ENCODE measurements at regions not wholly inside any gene's neighbourhood (a gene's known extent, or its start where the extent isn't known, plus 50 kb on each side); places are given as distances from the start of the nearest gene placed in this dataset.
"Not testable (repeated sequence)": the region's sequence is repeated elsewhere in the genome, so short reads cannot be mapped to it uniquely, and the experiment has no call there.

DNA sequence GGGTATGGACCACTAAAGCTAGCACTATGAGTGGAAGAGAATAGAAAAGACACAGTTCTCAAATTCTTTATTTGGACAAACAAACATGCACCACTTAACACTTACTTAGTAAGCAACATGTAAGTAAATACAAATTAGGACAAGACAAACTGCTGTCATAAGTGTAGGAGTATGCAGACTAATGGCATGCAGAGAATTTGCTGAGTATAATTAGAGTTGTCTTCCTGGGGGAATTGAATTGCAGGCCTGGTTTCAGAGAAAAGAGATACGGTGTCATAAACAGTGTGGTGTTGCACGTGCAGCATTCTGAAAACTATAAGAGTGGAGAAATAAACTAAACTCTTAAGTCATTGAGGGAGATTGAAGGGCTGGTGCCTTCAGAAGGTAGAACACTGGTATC lies 125.2 kb upstream of the EYA4 start:
- no peak for DNase-seq (ENCODE audit: low spot score)

DNA sequence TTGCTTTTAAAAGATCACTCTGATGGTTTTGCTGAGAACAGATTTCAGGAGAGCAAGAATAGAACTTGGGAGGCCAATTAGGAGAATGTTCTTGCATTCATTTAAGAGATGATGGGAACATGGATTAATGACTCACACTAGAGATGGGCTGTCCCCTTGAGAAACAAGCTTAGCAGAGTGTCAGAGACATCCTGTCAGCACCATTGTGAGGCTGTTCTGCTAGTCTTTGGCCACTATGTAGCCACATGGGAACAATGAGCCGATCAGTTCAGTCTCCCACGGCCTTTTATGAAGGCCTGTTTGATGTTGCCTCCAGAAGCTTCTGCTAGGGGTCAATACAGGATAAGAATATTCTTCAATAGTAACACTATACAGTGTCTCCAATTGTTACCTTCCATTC lies 113.0 kb upstream of the EYA4 start:
- DNase-seq (ENCODE audit: low spot score) = no peak

DNA sequence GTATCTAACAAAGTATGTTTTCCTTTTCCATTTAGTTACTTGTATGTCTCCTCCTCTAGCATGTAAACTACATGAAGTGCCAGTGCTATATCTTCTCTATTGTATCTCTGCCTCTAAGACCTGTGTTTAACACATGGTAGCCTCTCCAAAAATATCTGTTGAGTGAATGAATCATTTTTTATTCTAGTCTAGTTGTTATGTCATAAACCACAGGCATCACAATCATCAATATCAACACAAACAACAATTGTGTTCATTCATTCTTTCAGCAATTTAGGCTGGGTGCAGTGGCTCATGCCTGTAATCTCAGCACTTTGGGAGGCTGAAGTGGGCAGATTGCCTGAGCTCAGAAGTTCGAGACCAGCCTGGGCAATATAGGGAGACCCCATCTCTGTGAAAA lies 111.6 kb upstream of the EYA4 start:
- no peak for DNase-seq (ENCODE audit: low spot score)

DNA sequence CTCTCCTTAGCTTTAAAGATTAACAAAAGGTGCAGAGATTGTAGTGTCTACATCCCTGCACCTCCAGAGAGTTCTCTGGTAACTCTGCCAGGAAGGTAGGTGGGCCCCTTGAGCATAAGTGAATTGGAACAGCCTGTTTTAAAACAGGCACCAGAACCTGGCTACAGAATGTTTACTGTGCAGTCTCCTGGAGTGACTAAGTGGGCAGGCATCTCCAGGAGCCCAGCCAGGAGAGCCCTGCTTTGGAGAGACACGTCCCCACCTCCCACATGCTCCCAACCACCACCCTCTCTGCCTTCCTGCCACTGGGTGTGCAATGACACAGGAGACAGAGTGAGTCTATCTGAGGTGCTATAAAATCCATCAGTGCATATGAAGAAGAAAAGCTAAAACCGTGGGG lies 110.3 kb upstream of the EYA4 start:
- no peak for DNase-seq (ENCODE audit: low spot score)

DNA sequence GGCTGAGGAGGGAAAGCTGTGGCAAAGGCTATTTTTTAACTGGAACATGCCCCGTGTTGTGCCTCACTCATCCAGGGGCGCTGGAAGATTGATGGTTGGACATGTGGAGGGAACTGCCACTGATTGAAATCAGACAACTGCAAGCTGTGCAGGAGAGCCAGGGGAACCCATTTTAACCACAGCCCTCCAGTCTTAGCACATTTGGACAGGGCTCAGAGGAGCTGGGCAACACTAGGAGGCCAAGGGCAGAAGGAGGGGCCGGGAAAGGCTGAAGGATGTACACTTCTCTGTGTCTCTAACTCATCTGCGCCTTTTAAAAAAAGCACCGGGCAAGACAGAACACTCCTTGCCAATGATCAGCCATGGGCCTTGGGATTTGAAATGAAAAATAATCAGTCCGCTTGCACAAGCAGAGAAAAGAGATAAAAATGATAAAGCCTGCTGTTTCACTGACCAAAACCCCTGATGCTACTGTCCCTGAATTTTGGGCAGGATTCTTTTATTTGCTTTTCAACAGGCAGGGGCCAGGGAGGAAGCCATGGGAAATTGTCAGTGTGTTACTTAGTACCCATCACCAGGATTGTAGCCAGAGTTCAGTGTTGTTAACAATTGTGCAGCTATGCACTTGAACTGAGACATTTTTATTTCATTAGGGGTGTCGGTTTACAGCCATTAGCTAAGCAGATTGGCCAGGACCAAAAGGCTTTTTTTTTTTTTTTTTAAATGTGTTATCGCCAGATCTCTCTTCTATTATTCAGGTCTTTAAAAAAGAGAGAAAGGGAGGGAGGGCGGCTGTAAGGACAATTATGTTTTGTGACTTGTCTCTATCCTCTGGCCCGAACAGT lies 109.3 kb upstream of the EYA4 start:
- no peak for DNase-seq (ENCODE audit: low spot score)

DNA sequence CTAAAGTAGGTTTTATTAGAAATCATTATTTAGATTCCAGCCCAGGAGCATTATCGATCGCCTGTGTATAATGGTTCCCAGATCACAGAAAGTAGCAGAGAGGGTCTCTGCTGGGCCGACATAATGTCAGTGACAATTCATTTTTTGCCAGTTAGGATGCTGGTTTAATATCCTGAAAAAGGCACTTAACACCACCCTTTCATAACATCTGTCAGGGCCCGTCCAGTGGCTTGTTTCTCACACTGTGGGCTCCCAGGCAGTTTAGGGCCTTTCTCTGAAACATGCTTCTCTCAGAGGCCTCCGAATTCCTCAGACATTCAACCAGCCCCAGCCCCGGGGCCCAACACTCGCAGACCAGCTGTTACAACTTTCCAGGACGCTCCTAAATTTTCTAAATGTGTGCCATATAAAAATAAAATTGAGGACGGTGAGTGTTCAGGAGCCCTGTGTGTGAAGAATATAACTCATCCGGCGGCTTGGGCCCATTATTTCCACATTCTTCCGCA lies 108.6 kb upstream of the EYA4 start:
- DNase-seq (ENCODE audit: low spot score) = no peak

DNA sequence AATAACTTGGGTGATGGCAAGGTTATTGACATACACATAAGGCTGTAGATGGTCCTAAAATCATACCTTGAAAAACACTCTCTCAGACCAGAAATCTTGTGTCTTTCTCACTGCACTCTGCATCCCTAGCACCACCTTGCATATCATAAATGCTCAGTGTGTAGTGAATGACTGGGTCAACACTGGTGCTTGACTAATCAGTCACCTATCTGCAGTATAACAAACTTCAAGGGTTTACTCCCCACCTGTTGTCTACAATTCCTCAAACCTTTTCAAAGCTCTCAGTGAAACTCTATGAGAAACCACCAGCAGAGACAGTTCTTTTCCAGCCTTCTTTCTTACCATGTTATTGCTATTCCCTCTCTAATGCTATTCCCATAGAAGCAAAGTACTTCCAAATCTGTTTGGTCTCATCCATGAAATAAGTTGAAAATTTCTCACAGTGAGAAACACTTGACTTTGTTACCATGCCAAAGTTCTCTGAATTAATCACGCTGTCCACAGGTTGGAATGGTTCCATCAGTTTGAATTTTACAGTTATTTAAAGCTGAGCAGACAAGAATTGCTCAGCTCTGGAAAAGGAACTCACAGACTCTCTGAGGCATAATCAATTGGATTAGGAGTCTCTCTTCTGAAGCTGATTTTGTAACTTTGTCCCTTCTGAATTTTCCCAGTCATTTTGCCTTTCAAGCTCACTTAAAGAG lies 104.8 kb upstream of the EYA4 start:
- no peak for DNase-seq (ENCODE audit: low spot score)

DNA sequence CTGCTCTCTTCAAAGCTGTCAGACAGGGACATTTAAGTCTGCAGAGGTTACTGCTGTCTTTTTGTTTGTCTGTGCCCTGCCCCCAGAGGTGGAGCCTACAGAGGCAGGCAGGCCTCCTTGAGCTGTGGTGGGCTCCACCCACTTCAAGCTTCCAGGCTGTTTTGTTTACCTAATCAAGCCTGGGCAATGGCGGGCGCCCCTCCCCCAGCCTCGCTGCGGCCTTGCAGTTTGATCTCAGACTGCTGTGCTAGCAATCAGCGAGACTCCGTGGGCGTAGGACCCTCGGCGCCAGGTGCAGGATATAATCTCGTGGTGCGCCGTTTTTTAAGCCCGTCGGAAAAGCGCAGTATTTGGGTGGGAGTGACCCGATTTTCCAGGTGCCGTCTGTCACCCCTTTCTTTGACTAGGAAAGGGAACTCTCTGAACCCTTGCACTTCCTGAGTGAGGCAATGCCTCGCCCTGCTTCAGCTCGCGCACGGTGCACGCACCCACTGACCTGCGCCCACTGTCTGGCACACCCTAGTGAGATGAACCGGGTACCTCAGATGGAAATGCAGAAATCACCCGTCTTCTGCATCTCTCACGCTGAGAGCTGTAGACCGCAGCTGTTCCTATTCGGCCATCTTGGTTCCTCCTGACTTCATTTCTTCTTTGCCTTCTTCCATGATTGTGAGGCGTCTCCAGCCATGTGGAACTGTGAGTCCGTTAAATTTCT lies 93.5 kb upstream of the EYA4 start:
- DNase-seq (ENCODE audit: low spot score) = not testable (repeated sequence)

DNA sequence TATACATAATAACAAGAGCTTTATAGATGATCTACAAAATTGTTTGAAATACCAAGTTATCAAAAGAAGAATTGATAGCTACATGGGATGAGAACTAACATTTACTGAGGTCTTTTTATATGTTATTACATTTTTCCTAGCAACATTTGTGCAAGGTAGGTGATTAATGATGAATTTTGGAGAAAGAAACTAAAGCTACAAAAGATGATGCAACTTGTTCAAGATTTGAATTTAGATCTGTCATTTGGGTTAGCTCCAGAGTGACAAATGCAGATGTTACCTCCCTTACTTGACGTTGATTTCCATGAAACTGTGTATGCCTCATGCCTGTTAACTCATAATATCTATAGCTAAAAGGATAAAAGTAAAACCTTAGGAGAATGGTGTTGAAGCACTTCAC lies 84.5 kb upstream of the EYA4 start:
- no peak for DNase-seq (ENCODE audit: low spot score)

DNA sequence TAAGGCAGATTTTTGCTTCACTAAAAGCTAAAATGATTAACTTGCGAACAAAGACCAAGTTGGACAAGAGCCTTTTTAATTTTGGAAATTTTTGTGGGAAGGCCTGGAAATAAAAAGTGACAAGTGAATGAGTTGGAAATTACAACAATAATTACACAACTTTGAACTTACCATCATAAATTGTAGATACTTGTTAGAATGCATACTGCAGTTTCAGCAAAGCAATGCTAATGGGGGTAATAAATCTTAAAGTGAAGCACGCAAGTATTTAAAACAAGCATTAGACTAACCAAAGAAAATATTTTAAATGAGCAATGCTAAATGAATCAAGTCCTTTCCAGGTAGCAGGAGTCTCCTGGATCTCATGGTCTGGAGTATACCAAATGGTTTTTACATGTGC lies 83.2 kb upstream of the EYA4 start:
- DNase-seq (ENCODE audit: low spot score) = no peak

DNA sequence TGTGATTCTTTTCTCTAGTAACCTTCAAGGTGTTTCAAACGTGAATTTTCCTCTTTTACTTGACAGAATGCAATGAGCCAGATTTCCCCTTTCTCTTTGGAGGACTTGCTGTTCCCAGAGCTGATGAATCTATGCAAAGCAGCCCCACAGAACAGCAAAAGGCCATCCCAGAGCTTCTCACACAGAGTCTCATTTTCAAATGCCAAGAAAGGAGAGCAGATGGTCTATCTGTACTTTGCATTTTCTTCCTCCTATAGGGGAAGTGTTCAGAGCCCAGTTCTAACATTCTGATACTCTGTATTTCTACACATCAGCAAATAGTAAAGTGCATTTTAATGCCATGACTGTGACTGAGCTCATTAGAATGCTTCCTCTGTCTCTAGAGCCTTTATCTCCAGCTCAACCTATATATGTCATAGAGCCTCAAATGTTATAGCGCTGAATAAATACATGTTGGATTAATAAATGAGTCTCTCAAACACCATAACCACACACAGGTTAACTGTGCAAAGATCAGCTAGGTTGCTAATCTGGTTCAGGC lies 81.8 kb upstream of the EYA4 start:
- DNase-seq (ENCODE audit: low spot score) = no peak

DNA sequence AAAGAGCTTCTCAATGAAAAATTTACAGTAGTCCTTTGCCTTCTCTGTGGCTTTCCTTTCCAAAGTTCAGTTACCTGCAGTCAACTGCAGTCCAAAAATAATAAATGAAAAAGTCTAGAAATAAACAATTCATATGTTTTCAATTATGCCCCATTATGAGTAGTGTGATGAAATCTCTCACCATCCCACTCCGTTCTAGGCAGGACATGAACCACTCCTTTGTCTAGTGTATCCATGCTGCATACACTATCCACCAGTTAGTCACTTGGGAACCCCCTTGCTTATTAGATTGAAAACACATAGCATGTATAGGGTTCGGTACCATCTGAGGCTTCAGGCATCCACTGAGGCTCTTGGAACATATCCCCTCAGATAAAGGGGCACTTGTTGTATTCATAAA lies 80.6 kb upstream of the EYA4 start:
- DNase-seq (ENCODE audit: low spot score) = no peak

DNA sequence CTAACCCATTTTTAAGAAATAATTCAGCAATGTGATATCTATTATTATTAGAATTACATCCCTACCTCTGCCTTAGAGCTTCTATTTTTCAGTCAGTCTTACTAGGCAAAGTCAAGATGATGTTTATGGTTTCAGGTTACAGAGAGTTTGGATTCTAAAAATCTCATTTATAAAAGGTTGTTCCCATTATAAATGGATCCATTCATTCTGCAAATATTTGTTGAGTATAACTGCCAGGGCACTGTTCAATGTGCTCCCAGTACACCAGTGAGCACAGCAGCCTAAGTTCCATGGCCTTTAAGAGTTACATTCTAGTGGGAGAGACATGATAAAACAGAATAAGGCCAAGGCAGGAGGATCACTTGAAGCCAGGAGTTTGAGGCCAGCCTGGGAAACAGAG lies 75.9 kb upstream of the EYA4 start:
- DNase-seq (ENCODE audit: low spot score) = no peak

DNA sequence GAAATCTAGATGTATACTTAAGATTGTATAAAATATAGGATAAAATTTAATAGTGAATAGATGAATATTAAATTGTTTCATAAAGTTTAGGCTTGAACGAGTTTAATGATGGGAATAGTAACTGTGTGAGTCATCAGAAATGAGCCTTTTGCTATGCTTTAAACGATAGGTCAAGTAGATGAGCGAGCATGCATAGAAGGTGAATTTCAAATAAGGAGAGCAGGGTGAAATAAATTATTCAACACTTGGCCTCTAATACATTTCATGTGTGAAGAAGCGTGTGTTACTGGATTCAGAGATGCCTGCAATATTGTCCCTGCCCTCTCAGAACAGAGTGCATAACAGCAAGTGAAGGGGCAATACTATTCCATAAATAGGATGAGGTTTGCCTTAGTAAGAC lies 74.4 kb upstream of the EYA4 start:
- DNase-seq (ENCODE audit: low spot score) = no peak

DNA sequence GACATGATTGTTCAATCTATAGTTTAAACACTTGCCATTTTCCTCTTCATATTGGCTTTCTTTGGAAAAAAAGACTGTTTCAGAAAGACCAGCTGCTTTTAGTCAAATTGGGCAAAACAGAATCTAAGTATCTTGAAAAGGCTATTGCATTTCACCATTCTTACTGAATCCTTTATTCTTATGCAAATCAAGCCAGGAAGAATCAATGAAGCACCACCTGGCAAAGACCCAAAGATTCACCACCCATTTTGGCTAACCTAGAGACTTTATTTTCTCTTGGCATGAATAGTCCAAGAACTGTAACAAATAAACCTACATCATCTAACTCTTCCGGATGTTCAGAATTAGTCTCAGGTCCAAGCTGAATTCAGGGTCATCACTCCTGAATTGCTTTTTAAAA lies 71.3 kb upstream of the EYA4 start:
- DNase-seq (ENCODE audit: low spot score) = no peak

DNA sequence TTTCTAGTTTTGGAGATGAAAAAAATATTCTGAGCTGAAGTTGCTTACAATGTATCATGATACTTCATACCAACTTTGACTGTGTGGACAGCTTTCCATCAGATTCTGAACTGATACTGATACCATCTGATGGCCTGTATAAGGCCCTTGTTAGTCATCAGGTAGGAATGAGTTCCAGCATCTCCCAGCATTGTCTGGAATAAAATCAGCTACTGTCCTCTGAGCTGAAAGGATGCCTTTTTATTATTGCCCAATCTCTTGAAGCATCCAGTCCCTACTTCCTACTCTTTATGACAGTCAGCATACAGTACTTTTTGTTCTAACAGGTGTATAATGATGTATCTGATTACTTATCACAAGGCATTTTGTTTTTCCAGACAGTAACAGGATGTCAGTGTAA lies 70.6 kb upstream of the EYA4 start:
- DNase-seq (ENCODE audit: low spot score) = no peak

DNA sequence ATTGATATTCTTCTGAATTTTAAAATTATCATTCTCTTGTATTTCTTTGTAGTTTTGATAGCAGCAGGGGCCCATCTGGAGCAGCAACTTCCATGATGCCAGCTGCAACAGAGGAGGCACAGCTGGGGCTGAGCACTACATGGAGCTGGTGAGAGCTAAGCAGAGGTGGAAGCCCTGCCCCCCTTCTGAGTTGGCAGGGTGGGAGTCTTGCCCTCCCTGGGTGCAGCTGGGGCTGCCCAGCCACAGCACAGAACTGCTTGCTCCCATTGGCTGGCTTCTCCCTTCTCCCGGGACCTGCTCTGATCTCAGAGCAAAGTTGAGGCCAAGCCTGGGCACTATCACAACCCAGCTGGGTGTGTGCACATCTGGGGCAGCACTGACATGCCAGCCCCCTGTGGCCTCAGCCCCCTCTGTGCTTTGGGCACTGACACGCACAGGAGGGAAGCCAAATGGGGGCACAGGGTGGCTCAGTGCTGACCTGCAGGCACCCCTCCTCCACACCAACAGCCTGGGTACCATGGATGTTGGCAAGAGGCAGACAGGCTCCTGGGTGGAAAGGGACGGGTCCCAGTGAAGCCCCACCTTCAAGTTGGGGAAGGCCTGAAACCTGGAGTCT lies 69.1 kb upstream of the EYA4 start:
- no peak for DNase-seq (ENCODE audit: low spot score)

DNA sequence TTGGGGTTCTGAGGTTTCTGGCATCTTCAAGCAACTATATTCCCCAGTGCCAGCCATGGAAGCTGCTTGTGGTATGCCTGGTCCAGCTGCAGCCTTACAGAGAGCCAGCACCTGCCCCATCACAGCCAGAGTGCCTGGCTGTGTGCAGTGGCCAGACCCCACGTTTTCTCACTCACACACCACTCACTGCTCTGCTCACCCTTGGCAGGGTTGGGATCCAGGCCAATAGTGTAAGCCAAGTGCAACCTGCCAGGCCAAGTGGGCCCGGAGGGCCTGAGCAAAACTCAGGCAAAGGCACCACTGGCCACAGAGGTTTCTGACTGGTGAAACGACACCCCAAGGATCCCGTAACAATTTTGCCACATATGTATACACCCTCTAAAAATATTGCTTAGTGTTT lies 67.9 kb upstream of the EYA4 start:
- no peak for DNase-seq (ENCODE audit: low spot score)

DNA sequence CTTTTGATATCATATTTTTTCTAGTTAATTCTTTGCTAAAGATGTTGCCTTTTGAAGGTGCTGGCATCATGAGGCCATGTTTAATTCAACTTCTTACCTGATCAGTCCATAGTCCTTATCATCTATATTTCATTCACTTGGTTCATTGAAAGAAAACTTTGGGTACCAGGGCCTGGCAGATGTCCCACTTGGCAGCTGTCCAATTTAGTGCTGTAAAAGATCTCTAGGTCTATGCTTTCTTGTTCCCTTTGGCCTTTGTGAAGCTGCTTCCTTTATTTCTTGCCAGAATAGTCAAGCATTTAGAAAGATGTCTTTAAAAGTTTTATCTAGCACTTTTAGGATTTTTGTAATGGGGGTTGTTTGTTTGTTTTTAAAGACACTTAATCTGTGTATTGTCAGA lies 61.7 kb upstream of the EYA4 start:
- no peak for DNase-seq (ENCODE audit: low spot score)

DNA sequence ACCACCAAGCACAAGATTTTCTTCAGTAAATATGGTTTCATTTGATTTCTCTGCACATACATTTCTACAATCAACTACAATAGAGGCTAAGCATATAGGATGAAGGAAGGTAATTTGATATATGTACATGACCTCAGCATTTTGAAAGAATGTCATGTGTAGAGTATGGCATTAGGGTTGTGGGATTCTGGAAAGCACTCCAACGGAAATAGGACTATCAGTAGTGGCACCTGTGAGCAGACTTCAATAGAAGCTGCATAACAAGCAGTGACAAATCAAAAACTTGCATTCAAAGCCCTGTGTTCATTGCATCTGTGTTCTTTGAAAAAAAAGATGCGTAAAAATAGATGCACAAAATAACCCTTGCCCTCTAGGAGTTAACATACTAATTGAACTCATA lies 57.5 kb upstream of the EYA4 start:
- no peak for DNase-seq (ENCODE audit: low spot score)

DNA sequence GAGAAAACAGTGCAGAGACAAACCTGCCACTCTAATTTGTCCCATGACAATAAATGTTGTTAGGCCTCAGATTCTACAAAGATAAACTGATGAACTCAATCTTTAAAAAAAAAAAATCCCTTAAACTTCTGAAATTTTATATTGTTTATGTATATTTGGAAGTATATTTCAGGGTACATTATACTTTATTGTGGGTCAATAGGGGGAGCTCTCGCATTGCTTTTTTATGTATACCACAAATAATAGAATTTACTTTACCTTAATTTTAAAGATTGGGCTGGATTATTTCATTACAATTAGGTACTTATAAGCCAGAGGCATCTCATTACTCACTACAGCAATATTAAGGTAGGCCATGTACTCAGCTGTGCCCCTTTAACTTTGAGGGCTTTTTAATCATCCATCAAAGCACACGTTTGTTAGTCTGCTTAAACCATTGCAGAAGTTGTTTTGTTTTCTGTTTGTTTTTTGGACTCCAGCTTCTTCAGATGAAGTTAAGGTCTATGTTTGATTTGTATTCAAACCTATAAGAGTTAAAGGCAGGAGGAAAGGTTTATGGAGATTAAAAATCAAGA lies 56.3 kb upstream of the EYA4 start:
- DNase-seq (ENCODE audit: low spot score) = peak; percentile 14

DNA sequence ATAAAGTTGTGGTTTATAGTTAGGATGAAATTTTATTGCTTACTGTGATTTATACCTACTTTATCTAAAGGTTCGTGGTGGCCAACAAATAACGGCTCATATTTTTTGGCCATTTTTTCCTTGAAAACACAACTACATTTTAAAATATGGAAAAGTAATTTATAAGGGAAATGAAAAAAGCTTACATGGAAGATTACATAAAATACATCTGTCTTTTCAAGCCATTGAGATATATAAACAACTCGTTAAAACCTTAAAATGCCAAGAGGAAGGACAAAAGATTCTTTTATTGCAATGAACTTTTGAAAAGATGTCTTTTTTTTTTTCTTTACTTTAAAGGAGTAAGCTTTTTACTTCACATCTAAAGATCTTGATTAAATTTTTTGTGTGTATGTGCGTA lies 55.4 kb upstream of the EYA4 start:
- DNase-seq (ENCODE audit: low spot score) = no peak
